K562 (cell line): ENCODE measurements at regions not wholly inside any gene's neighbourhood (a gene's known extent, or its start where the extent isn't known, plus 50 kb on each side); places are given as distances from the start of the nearest gene placed in this dataset.

Experiments
- FOXA3 ChIP-seq, 2 experiments: fragments of 450-650 bp in 1 of 2; sonication (generic) in 1 of 2; formaldehyde crosslinking; IDR thresholded peaks in 1 of 2; conservative IDR thresholded peaks in 1 of 2; 2 replicates each; pipeline versions ENCODE4 v1.4.0 to v1.8.0; 2020 to 2022; ENCODE audit warnings: mild to moderate bottlenecking in 2 of 2, missing genetic modification reagents in 1 of 2
- RREB1 ChIP-seq: fragments of 250-450 bp; sonication (Bioruptor Pico); IDR thresholded peaks from 2 replicates; pipeline ENCODE4 v1.4.0; 2020
- SAFB ChIP-seq: fragments of 200-400 bp; formaldehyde crosslinking; IDR thresholded peaks from 2 replicates; pipeline ENCODE4 v1.6.1; 2017; ENCODE audit warnings: low read depth, low read length, borderline replicate concordance
- ZNF175 ChIP-seq: fragments of 200-800 bp; sonication (Bioruptor generic); IDR thresholded peaks from 2 replicates; pipeline ENCODE4 v1.6.1; 2016; ENCODE audit warnings: low read depth, mild to moderate bottlenecking, missing genetic modification characterization, missing compliant biosample characterization
- TF ChIP-seq, protein P1 (sequence below): fragments of 450-650 bp; formaldehyde crosslinking; IDR thresholded peaks from 2 replicates; pipeline ENCODE4 v1.4.0; 2020; ENCODE audit warnings: mild to moderate bottlenecking

DNA sequence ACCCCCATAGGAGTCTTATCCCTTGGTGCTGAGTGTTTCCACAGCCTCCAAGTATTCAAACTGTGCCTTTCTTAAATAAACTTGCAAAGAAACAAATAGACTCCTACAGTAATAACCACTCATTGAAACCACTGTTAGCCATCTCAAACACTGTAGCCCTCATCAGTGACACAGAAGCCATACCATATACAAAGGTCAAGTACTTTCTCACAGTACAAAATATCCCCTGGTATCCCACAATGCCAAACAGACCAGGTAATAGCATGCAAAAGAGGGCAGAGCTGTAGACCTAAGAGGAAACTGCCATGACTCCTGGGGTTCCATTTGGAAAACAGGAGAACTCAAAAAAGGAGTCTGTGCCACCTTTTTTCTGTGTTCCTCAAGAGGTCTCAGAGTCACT, 173.8 kb upstream of the PPP1R2C start (continued):
- TF ChIP-seq RREB1 (no peak), SAFB (no peak), ZNF175 (CRISPR knock-in tag) (no peak), FOXA3 (CRISPR knock-in tag; conservative IDR thresholded peaks at IDR 0.05 in 1 of 2, IDR thresholded peaks at IDR 0.05 in 1 of 2) (no peak)
- TF ChIP-seq, protein P1, sequence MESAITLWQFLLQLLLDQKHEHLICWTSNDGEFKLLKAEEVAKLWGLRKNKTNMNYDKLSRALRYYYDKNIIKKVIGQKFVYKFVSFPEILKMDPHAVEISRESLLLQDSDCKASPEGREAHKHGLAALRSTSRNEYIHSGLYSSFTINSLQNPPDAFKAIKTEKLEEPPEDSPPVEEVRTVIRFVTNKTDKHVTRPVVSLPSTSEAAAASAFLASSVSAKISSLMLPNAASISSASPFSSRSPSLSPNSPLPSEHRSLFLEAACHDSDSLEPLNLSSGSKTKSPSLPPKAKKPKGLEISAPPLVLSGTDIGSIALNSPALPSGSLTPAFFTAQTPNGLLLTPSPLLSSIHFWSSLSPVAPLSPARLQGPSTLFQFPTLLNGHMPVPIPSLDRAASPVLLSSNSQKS: no peak
